GM21786 (cell line): ENCODE measurements at regions not wholly inside any gene's neighbourhood (a gene's known extent, or its start where the extent isn't known, plus 50 kb on each side); places are given as distances from the start of the nearest gene placed in this dataset.

ENCODE experiments used
- ATAC-seq: cut with Tn5 transposase; IDR thresholded peaks from one replicate; pipeline ENCODE4 v1.9.1; 2021; ENCODE audit not compliant: unreplicated experiment

DNA sequence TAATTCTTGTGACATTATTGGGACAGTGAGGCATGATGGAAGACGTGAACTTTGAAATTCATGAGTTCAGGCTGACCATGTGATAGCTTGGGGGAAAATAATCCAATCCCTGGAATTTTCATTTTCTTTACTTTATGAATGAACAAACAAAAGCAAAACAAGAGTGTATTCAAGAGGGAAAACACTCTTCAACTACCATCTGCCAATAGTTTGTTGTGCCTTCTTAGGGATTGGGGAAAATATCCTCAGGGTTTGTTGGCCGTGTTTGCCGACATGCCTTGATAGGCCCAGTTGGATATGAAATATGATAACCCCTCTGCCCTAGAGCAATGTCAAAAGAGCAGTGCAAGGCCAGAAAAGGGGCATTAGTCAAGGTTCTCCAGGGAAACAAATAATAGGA is 80.8 kb upstream of the CLNK start:
- no peak for ATAC-seq

DNA sequence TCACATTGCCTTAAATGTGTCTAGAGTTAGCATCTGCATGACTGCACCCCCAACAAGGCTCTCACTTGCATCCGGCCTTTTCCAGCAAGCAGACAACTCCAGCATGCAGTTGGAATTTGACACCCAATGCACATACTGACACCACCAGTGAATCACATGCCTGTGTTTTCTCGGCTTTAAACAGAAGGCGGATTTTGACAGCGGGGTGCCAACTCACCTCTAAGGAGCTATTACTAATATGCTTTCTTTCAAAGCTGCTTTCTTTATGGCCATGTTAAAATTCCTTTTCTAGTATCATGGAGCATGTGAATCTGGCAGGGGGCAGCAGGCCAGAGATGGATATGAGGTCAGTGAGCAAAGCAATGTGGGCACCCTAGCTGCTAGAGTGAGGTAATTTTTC is 78.0 kb upstream of the CLNK start:
- ATAC-seq: no peak

DNA sequence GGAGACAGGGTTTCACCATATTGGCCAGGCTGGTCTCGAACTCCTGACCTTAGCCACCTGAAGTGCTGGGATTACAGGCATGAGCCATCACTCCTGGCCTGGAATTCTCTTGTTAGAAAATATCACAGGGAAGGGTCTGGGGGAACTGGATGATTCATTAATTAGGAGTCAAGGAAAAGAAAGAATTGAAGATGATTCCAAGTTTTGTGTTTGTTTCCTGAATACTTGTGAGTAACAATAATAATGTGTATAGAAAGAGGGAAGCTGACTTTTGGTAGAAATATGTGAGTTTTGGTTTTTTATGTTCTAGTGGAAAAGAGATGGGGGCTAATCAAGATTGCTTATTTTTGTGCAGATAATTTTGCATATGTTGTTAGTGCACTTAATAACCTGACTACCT is 77.3 kb upstream of the CLNK start:
- no peak for ATAC-seq

DNA sequence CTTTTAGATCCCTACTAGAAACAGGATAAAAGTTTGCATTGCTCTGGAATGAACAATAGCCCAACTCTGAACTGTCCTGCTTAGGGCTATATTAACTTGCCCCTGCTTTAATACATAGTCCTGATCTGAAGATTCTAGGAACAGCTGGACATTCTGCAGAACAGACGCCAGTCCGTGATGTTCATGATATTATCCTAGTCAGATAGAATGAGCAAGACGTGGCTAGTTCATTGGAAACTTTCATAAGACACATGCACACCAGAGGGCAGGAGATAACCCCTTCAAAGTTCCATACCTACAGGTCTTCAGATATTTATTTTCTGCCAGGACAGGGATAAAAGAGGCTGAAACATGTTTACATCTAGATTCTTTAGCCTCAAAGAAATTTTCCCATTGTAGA is 75.5 kb upstream of the CLNK start:
- no peak for ATAC-seq

DNA sequence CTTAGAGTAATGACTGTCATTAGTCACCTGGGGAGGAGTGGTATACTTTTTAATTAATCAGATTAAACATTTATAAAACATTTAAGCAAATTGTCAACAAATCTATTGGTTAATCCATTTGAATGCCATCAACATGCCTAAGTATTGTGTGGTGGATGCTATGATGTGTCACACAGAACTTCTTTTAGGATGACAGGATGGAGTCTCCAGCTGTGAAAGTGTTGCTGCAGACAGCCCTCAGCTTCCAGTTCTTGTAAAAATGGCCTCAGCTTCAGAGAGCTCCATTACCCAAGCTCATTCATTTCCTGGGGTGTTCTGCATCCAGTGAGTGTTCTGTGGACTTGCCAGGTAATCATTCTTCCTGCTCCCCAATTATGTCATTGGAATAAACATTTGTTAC is 74.3 kb upstream of the CLNK start:
- ATAC-seq: no peak

DNA sequence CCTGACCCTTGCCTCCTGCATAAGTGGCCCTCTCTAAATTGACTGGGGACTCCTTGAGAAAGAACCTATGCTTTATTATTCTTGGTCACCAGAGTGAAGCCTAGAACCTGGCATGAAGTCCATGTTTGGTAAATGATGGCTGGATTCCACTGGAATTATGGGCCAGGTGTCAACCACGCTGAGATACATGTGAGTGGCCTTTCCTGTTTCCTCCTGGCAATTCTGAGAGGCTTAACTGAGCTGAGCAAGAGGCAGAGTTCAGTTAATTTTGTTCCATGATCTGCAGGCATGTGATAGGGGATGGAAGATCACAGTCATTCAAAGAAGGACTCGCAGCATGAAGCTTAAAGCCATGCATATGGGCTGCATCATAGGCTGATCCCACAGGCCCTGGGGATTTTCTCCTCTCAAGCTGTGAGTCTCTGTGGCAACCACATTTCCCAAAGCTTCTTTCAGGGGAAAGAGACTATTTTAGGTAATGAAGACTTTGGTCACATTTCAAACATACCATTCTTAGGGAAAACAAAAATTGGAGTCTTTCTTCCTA is 69.4 kb upstream of the CLNK start:
- no peak for ATAC-seq

DNA sequence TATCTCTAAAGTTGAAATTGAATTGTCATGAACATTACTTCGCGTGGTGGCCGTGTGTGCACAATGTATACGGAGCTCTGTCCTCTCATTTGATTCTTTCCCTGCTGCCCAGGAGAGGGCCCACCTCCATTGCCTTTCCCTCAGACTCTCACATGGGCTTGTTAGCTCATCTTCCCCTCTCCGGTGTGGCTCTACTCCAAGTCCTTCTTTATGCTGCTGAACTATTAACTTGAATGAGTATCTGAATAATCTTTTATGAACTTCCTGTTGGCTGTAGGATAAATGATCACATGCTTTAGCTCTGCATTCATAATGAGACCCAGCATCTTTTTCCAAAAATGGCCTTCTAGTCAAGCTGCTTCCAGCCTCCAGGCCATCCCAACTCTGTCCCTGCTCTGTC is 68.8 kb upstream of the CLNK start:
- no peak for ATAC-seq

DNA sequence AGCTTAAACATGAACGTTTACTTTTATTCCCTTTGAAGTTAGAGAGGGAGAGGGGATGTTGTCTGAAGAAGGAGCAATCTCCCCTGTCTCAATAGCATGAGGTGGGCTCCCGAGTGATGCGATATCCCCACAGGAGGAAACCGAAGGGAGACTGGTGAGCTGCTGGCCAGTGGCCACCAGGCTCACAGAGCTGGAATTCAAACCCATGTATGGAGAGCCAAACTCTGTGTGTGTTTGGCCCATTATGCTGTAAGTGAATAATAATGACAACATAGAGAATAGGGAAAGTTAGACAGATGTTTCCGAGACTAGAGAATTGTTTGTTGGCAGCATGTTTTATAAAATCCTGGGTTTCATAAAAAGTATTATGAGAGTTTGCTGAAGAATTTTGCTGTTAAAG is 66.1 kb upstream of the CLNK start:
- ATAC-seq: no peak

DNA sequence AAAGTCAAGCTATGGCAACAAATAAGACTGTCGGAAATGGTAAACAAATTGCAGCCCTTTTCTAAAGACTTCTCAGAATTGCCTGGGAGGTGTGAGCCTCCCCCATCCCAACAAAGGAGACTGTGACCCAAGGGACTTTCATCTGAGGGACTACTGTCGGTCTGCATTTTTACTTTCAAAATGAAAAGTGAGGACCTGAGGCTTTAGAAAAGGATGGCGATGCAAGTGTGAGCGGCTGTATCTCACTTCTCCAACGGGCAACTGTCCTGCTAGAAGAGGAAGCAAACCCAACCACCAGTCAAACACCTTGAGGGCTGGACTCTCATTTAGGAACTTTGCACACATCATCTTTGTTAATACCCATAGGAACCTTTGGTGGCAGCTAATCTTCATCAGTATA is 62.6 kb upstream of the CLNK start:
- peak; percentile 65 for ATAC-seq

DNA sequence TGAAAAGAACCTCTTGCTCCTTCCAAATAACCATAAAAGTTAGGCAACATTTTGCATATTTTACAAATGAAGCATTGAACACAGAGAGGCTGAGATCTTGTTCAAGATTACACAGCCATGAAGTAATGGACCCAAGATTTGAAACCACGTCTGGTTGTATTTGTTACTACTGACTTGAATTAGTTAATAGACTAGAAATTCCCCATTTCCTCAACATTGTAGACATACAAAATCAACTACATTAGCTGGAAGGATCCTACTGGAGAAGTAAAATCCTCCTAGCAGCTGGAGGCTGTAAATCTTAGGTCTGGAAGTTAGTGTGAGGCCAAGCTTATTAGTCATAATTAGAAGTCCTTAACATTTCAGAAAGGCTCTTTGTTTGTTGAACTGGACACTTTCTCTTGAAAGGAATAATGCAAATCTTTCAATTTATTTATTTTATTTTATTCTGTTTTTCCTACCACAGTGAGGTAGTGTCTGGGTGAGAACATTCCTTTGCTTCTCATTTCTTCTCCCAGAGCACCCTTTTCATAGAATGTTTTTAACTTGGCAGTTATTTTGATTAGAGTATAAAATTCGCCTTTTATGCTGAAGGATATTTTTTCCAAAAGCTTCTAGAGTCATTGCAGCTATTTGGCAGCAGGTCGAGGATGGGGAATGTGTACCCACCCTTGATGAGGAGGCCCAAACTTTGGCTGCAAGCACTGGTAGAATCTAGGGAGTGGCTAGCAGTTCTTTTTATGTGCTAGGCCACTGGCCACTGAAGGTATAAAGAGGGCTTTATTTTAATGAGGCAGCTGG is 62.0 kb upstream of the CLNK start:
- no peak for ATAC-seq

DNA sequence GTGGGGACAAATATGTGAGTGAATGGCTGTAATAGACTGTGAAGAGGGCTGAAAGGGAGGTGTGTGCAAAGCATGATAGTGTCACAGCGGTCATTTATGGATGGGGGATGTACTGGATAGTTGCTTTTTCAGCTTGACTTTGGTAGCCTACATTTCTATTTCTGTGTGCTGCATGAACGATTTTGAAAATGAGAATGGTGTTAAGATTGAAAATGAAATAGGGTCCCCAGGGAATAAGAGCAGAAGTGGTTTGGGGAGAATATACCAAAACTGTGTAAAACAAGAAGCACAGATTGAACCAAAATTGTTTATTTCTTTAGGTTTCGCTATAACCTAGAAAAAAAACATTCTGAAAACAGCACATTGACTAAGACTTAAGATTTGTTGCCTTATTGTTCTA is 58.8 kb upstream of the CLNK start:
- ATAC-seq: peak; percentile 48

DNA sequence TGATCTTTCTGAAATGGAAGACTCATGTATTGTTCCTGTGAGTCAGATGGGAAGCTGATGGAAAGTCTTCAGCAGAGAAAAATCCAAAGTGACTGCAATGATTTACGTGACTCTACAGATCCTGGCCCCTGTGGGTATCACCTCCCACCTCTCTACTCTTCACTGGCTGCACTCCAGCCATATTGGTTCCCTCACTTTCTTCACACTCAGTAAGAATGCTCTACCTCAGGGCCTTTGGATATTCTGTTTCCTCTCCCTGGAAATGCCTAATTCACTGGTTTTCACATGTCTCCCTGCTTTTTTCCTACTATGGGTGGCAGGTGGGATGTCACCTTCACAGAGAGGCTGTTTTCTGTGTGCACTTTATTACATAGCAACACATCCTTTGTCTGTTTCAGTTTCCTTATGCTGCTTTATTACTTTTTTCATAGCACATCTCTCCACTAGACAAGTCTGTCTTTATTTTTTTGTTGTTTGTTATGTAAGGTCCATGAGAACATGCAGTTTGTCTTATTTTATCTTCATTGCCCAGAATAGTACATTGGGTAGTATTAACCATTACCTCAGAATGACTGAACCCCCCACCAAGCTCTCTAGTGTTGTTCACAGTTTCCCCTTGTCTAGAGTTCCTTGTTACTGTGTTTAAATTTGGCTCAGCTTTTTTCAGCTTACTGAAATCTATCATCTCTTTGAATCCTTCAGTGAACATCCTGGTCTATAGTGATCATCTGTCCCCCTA is 57.6 kb upstream of the CLNK start:
- ATAC-seq: peak; percentile 37

DNA sequence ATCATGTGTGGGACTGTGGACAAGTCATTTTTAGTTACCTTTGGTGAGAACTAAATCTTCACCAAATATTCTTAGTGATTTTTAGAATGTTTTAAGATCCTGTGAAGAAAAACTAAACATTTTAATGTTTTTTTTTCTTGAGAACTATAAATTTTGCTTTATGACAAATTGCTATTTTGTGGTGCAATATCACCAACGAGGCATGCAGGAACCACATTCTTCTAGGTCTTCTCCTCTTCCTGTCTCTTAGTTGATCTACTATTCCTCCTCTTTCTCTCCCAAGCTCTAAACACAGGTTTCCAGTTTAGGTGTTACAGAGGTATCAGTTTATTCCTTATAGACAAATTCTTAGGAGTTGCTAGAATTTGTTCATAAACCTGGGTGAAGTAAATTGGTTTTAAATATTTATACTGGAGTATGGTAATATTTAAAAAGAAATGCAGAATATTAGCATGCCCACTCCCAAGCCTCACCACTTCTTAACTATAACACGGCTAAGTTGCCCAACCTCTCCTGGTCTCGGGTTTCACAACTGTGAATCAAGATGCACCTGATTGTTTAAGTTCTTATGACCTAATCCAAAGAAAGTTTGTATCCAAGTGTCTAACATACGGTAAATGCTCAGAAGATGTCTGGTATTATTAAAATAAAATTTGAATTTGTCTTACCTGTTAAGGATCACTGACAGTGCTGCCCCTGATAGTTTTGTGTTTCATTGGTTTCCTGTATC is 56.5 kb upstream of the CLNK start:
- no peak for ATAC-seq

DNA sequence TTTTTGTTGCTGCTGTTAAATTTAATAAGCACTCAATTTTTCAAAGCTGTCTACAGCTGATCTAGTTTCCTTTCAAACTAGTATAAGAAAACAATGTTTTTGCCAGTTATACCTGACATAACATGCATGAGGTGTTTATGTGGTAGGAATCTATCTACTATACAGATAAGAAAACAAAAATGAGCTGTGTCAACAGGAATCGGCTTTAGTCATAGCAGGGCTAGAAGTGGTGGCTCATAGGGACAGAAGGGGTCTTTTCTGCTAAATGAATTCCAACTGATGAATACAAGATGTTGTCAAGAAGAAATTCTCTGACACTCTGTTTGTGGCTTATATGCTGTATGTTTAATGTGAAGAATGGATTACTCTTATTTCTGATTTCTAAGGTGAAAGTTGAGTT is 55.7 kb upstream of the CLNK start:
- no peak for ATAC-seq

DNA sequence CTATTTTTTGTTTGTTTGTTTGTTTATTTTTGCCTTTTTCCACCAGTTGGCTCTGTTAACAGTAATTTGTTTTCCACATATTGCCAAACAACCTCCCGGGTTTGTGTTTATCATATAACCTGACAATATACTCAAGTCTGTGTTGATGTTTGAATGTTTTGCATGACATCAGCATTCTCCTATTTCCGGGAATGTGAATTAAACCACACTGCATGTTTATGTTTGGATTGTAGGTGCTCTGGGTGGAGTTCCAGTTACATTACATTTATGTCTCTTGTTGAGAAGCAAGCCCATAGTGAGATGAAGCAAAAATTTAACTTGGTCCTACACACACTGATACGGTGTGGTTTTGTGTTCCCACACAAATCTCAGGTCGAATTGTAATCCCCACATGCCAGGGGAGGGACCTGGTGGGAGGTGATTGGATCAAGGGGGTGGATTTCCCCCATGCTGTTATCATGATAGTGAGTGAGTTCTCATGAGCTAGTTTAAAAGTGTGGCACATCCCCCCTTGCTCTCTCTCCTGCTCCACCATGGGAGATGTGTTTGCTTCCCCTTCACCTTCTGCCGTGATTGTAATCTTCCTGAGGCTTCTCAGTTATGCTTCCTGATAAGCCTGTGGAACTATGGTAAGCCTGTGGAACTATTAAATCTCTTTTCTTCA is 54.4 kb upstream of the CLNK start:
- ATAC-seq: no peak

DNA sequence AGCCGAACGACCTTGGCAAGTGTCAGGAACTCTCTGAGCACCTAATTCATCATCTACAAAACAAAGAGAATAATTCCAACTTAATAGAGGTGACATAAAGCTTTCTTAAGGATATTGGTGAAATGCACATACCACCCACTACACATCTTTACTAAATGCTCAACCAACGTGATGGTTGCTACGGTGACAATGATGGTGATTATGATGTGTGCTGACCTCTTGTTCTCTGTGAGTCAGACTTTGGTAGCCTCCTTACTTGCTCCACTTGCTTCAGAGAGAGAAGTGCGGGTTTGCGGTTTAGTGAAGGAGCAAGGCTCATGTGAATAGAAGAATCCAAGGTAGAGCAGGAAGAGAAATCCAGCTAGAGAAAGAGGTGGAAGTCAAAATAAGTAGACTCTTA is 52.8 kb upstream of the CLNK start:
- no peak for ATAC-seq

DNA sequence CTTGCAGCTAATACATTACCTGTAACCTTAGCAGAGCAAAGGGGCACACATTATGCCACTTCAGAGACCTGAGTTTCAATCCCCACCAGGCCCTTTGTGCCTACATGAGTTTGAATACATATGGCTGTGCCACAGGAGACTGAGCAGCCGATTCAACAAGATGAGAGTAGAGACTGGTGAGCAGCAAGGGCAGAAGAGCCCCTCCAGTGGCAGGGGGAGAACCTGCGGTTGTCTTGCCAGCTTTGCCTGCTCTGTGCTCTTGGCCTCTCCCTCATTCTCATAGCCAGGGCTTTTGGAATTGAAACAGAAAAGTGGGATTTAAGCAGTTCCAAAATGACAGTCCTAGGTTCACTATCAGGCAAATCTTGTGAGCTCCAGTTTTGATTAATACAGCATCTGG is 52.3 kb upstream of the CLNK start:
- ATAC-seq: no peak

DNA sequence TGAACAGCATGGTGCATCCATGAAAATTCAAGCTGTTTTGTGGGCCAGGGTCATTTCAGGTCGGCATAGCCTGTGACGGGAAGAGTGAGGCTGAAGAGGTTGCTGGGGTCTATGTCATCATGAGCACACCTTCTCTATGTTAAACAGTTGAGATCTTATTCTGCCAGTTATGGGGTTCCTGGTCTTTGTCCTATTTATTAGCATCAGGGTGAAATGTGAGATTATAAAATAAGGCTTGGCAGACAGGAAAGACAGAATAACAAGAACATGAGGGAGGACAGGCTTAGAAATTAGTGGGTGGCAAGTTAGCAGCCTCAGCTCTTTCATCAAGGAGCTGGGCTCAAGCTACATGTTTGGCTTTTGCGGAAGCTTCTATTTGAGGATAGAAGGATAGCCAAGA is 51.7 kb upstream of the CLNK start:
- ATAC-seq: no peak

DNA sequence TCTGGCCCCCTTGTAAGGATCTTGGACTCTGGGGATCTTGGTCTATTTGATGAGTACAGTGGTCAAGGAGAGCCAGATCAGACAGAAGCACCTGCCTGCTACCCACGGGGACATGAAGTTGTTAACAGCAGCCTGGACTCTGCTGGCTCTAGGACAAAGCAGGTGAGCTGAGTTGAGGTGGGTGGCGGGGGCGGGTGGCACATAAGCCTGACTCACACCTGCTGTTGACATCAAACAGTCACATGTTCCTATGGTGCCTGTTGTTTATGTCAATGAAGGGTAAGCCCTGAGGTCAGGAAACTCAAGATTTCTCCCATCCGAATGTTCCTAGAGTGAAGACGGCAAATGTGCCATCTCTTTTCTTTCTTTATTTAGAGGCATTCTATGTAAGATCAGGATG is 50.1 kb upstream of the CLNK start:
- ATAC-seq: no peak
